H1 (cell line): ENCODE measurements at regions not wholly inside any gene's neighbourhood (a gene's known extent, or its start where the extent isn't known, plus 50 kb on each side); places are given as distances from the start of the nearest gene placed in this dataset.

ENCODE experiments used
- CTCF ChIA-PET: fragments of 300-600 bp; sonication (Branson Sonifier 250); formaldehyde crosslinking; loops from one replicate; lab custom pipeline; 2021; ENCODE audit not compliant: partially characterized antibody; lab: Charles Lee
- POLR2A ChIA-PET: fragments of 300-600 bp; sonication (Branson Sonifier 250); formaldehyde crosslinking; loops from one replicate; lab custom pipeline; 2021; ENCODE audit warnings: inconsistent platforms; ENCODE audit not compliant: partially characterized antibody; lab: Charles Lee
- DNase-seq, 2 experiments: peaks; one replicate each; pipeline versions ENCODE4 v3.0.0 to v3.0.0-alpha.2; 2010 to 2022; ENCODE audit warnings: low spot score in 2 of 2, low read depth in 1 of 2, mixed read lengths in 1 of 2
- FAIRE-seq: peaks from 2 replicates; lab custom pipeline; 2011; peaks lifted over from hg19 to GRCh38; lab: Jason Lieb, UNC
- H2AFZ ChIP-seq: 2 replicates; pipeline ENCODE4 v1.8.1; 2012; ENCODE audit warnings: low read length, inconsistent platforms
- H2AK5ac ChIP-seq: 2 replicates; pipeline ENCODE4 v1.6.1; 2013; ENCODE audit warnings: low read depth, low read length
- H2BK120ac ChIP-seq: replicated peaks from 2 replicates; pipeline ENCODE3; 2013; ENCODE audit warnings: low read depth, low read length, inconsistent platforms
- H2BK12ac ChIP-seq: 2 replicates; pipeline ENCODE4 v1.6.1; 2013; ENCODE audit warnings: low read depth, low read length
- H2BK15ac ChIP-seq: 2 replicates; pipeline ENCODE4 v1.6.1; 2013; ENCODE audit warnings: low read length
- H2BK20ac ChIP-seq: 2 replicates; pipeline ENCODE4 v1.6.1; 2013; ENCODE audit warnings: low read length
- H2BK5ac ChIP-seq: 2 replicates; pipeline ENCODE4 v1.6.1; 2013; ENCODE audit warnings: low read depth, low read length
- H3K14ac ChIP-seq: 2 replicates; pipeline ENCODE4 v1.6.1; 2013; ENCODE audit warnings: inconsistent platforms; ENCODE audit not compliant: insufficient read length
- H3K18ac ChIP-seq: 2 replicates; pipeline ENCODE4 v1.6.1; 2013; ENCODE audit warnings: low read length; ENCODE audit errors: extremely low read depth
- H3K23ac ChIP-seq: 2 replicates; pipeline ENCODE4 v1.6.1; 2013; ENCODE audit warnings: inconsistent platforms; ENCODE audit not compliant: insufficient read length
- H3K23me2 ChIP-seq: 2 replicates; pipeline ENCODE4 v1.6.1; 2013; ENCODE audit warnings: low read depth, low read length
- H3K27ac ChIP-seq: 2 replicates; pipeline ENCODE4 v1.6.1; 2011; ENCODE audit warnings: low read depth, low read length, inconsistent platforms
- H3K27me3 ChIP-seq, 4 experiments: replicated peaks in 1 of 4; 1 replicate in 1 of 4; 2 replicates in 3 of 4; pipeline versions ENCODE4 v1.6.1 to v1.8.1; 2011 to 2013; ENCODE audit warnings: low read length in 3 of 4, mild to moderate bottlenecking in 3 of 4, inconsistent platforms in 2 of 4, mixed read lengths in 2 of 4, moderate library complexity in 1 of 4; ENCODE audit not compliant: control insufficient read depth in 3 of 4, insufficient read depth in 3 of 4; ENCODE audit errors: extremely low read depth in 1 of 4
- H3K36me3 ChIP-seq, 4 experiments: 2 replicates each; pipeline versions ENCODE4 v1.6.1 to v1.8.1; 2011 to 2013; ENCODE audit warnings: mild to moderate bottlenecking in 4 of 4, low read length in 3 of 4, moderate library complexity in 2 of 4, control low read depth in 1 of 4, inconsistent platforms in 1 of 4; ENCODE audit not compliant: insufficient read depth in 4 of 4, control insufficient read depth in 2 of 4
- H3K4ac ChIP-seq: replicated peaks from 2 replicates; pipeline ENCODE3; 2013; ENCODE audit warnings: low read length, low read depth, mixed read lengths, inconsistent platforms; ENCODE audit not compliant: insufficient read length
- H3K4me1 ChIP-seq, 4 experiments: replicated peaks in 1 of 4; 1 replicate in 1 of 4; 2 replicates in 3 of 4; pipeline versions ENCODE4 v1.6.1 to v1.8.1; 2011 to 2013; ENCODE audit warnings: low read length in 3 of 4, inconsistent platforms in 2 of 4, mixed read lengths in 1 of 4; ENCODE audit not compliant: insufficient read depth in 4 of 4, control insufficient read depth in 3 of 4
- H3K4me2 ChIP-seq, 2 experiments: 2 replicates each; pipeline versions ENCODE4 v1.6.1 to v1.8.1; 2011 to 2013; ENCODE audit warnings: low read depth in 2 of 2, low read length in 2 of 2, control low read depth in 1 of 2, inconsistent platforms in 1 of 2, mild to moderate bottlenecking in 1 of 2; ENCODE audit not compliant: insufficient read depth in 1 of 2
- H3K4me3 ChIP-seq, 4 experiments: fragments of 200-600, 300-600 bp in 1 of 4; sonication (generic), shearing (Covaris generic), sonication (Bioruptor Twin) in 1 of 4; 2 replicates each; pipeline versions ENCODE4 v1.5.1 to v1.8.1; 2011 to 2016; ENCODE audit warnings: low read length in 4 of 4, low read depth in 3 of 4, control low read depth in 2 of 4, inconsistent platforms in 2 of 4, mild to moderate bottlenecking in 2 of 4, mixed read lengths in 1 of 4, moderate library complexity in 1 of 4; ENCODE audit not compliant: insufficient read depth in 2 of 4; ENCODE audit errors: extremely low read depth in 1 of 4
- H3K56ac ChIP-seq: replicated peaks from 2 replicates; pipeline ENCODE3; 2013; ENCODE audit warnings: low read depth, mild to moderate bottlenecking, mixed read lengths, low read length, inconsistent platforms; ENCODE audit not compliant: insufficient read length
- H3K79me1 ChIP-seq: 2 replicates; pipeline ENCODE4 v1.6.1; 2013; ENCODE audit warnings: low read depth, low read length, control low read depth
- H3K79me2 ChIP-seq, 2 experiments: 2 replicates each; pipeline versions ENCODE4 v1.6.1 to v1.8.1; 2012 to 2013; ENCODE audit warnings: low read length in 2 of 2, mild to moderate bottlenecking in 2 of 2, inconsistent platforms in 1 of 2; ENCODE audit not compliant: insufficient read depth in 2 of 2, control insufficient read depth in 1 of 2
- H3K9ac ChIP-seq, 4 experiments: replicated peaks in 1 of 4; 1 replicate in 1 of 4; 2 replicates in 3 of 4; pipeline versions ENCODE4 v1.6.1 to v1.8.1; 2011 to 2013; ENCODE audit warnings: low read depth in 3 of 4, low read length in 3 of 4, control low read depth in 2 of 4, mild to moderate bottlenecking in 2 of 4, moderate library complexity in 2 of 4, inconsistent platforms in 1 of 4; ENCODE audit errors: extremely low read depth in 1 of 4
- H3K9me3 ChIP-seq, 2 experiments: 2 replicates each; pipeline versions ENCODE4 v1.6.1 to v1.8.1; 2012 to 2013; ENCODE audit warnings: mild to moderate bottlenecking in 2 of 2, moderate library complexity in 2 of 2, control low read depth in 1 of 2, inconsistent platforms in 1 of 2, low read depth in 1 of 2, low read length in 1 of 2, mixed read lengths in 1 of 2; ENCODE audit not compliant: insufficient read depth in 2 of 2
- H4K20me1 ChIP-seq, 2 experiments: replicated peaks in 1 of 2; 2 replicates each; pipeline versions ENCODE3 to v1.8.1; 2011 to 2013; ENCODE audit warnings: inconsistent platforms in 2 of 2, low read length in 2 of 2, mild to moderate bottlenecking in 1 of 2; ENCODE audit not compliant: insufficient read depth in 2 of 2, control insufficient read depth in 1 of 2
- H4K5ac ChIP-seq: 2 replicates; pipeline ENCODE4 v1.6.1; 2013; ENCODE audit warnings: low read length, low read depth, mixed read lengths, inconsistent platforms; ENCODE audit not compliant: insufficient read length
- H4K8ac ChIP-seq: 2 replicates; pipeline ENCODE4 v1.8.0; 2013; ENCODE audit warnings: mild to moderate bottlenecking, moderate library complexity, low read length, inconsistent platforms; ENCODE audit not compliant: insufficient read depth; ENCODE audit errors: extremely low read depth
- H4K91ac ChIP-seq: replicated peaks from 2 replicates; pipeline ENCODE3; 2013; ENCODE audit warnings: low read length, mixed read lengths, inconsistent platforms; ENCODE audit not compliant: insufficient read length
- BCL11A ChIP-seq, 2 experiments: IDR thresholded peaks; one replicate each; pipeline ENCODE4 v1.6.1; 2011; ENCODE audit warnings: low read depth in 2 of 2, low read length in 2 of 2, mild to moderate bottlenecking in 2 of 2
- BRCA1 ChIP-seq: IDR thresholded peaks from 2 replicates; pipeline ENCODE4 v1.6.1; 2012; ENCODE audit warnings: low read depth, low read length, improper control_type of control experiment
- GTF2F1 ChIP-seq: IDR thresholded peaks from 2 replicates; pipeline ENCODE4 v1.6.1; 2012; ENCODE audit warnings: low read depth, low read length, improper control_type of control experiment, borderline replicate concordance
- HDAC2 ChIP-seq, 2 experiments: fragments of 300-600 bp in 1 of 2; sonication (generic) in 1 of 2; IDR thresholded peaks; 2 replicates each; pipeline ENCODE4 v1.6.1; 2011 to 2012; ENCODE audit warnings: low read depth in 2 of 2, low read length in 2 of 2, mild to moderate bottlenecking in 2 of 2, moderate library complexity in 2 of 2, borderline replicate concordance in 1 of 2, inconsistent platforms in 1 of 2
- JUND ChIP-seq: IDR thresholded peaks from 2 replicates; pipeline ENCODE4 v1.6.1; 2011; ENCODE audit warnings: mild to moderate bottlenecking, improper control_type of control experiment, low read length
- POU5F1 ChIP-seq: IDR thresholded peaks from 2 replicates; pipeline ENCODE4 v1.6.1; 2011; ENCODE audit warnings: low read depth, mild to moderate bottlenecking, low read length, moderate library complexity
- RNF2 ChIP-seq: fragments of 200-900, 300-1000 bp; sonication (generic); IDR thresholded peaks from 2 replicates; pipeline ENCODE4 v1.7.1; 2016; ENCODE audit warnings: borderline replicate concordance, low read depth, mild to moderate bottlenecking, antibody characterized with exemption, low read length; ENCODE audit not compliant: poor library complexity, severe bottlenecking; ENCODE audit errors: missing control alignments
- SIRT6 ChIP-seq: IDR thresholded peaks from one replicate; pipeline ENCODE4 v1.7.1; 2012; ENCODE audit warnings: low read length, inconsistent platforms
- SIX5 ChIP-seq: IDR thresholded peaks from 2 replicates; pipeline ENCODE4 v1.6.1; 2011; ENCODE audit warnings: mild to moderate bottlenecking, low read depth, low read length
- SP1 ChIP-seq: IDR thresholded peaks from 2 replicates; pipeline ENCODE4 v1.6.1; 2011; ENCODE audit warnings: low read depth, low read length
- TAF1 ChIP-seq: IDR thresholded peaks from 2 replicates; pipeline ENCODE4 v1.6.1; 2011; ENCODE audit warnings: mild to moderate bottlenecking, low read depth, low read length
- YY1 ChIP-seq: IDR thresholded peaks from 2 replicates; pipeline ENCODE4 v1.6.1; 2011; ENCODE audit warnings: low read depth, mild to moderate bottlenecking, low read length
- WGBS, 2 experiments: shearing (Covaris generic) in 1 of 2; methylation state at CpG; one replicate each; pipeline versions ENCODE4 v1.1.6 to v1.1.7; 2013 to 2015; ENCODE audit warnings: low lambda C conversion rate in 2 of 2, mixed read lengths in 2 of 2, inconsistent platforms in 1 of 2, low coverage in 1 of 2, missing lambda C conversion rate in 1 of 2; ENCODE audit not compliant: insufficient replicate concordance in 2 of 2, insufficient coverage in 1 of 2, insufficient read length in 1 of 2; ENCODE audit errors: extremely low coverage in 1 of 2, missing lambda C conversion rate in 1 of 2; 5-methylcytosine and 5-hydroxymethylcytosine counted together

- H2BK15ac ChIP-seq = no peak overlapping the region
- no peak overlapping the region for H2AFZ ChIP-seq
- H3K36me3 ChIP-seq = no peaks in the 10 kb centered on the region
- no peak overlapping the region for H3K18ac ChIP-seq
- H3K56ac ChIP-seq = no peak overlapping the region
- H3K79me2 ChIP-seq = no peaks in the 10 kb centered on the region
- no peak overlapping the region for H3K9ac ChIP-seq
- no peaks in the 10 kb centered on the region for H3K27me3 ChIP-seq
- H3K9me3 ChIP-seq = no peaks in the 10 kb centered on the region
- no peak overlapping the region for H2AK5ac ChIP-seq
- no peak overlapping the region for H2BK12ac ChIP-seq
- DNase-seq = no peak
- no peak overlapping the region for H3K4me2 ChIP-seq
- no peak overlapping the region for H2BK5ac ChIP-seq
- no peak overlapping the region for H4K91ac ChIP-seq
- POLR2A ChIA-PET = no interaction called here
- no peak for FAIRE-seq
- no peaks in the 10 kb centered on the region for H3K4me1 ChIP-seq
- no peak overlapping the region for H3K4ac ChIP-seq
- CTCF ChIA-PET = no interaction called here
- WGBS, 2 experiments = 88% methylated on average over 1 of the region's 1 CpG; no CpG with 5 or more reads in 1 of the 2 experiments
- no peak overlapping the region for H2BK20ac ChIP-seq
- H3K27ac ChIP-seq = no peak overlapping the region
- no peaks in the 10 kb centered on the region for H3K79me1 ChIP-seq
- no peak for TF ChIP-seq YY1
- TF ChIP-seq TAF1 = no peak
- TF ChIP-seq HDAC2 (IDR thresholded peaks at IDR 0.05; ENCODE audit: borderline replicate concordance in 1 of 2, low read depth in 2 of 2, low read length in 2 of 2) = no peak
- TF ChIP-seq SIRT6 = no peak
- TF ChIP-seq BCL11A (IDR thresholded peaks at IDR 0.05; ENCODE audit: low read depth in 2 of 2, low read length in 2 of 2) = no peak
- no peak for TF ChIP-seq POU5F1
- TF ChIP-seq SIX5 = no peak
- TF ChIP-seq SP1 = no peak
- TF ChIP-seq RNF2 = no peak
- TF ChIP-seq BRCA1 = no peak
- no peak for TF ChIP-seq JUND
- TF ChIP-seq GTF2F1 = no peak
- TF ChIP-seq, all 59 proteins: peak for 0
- Histone ChIP-seq H4K5ac (no peak overlapping the region), H4K20me1 (no peaks in the 10 kb centered on the region), H3K14ac (no peak overlapping the region), H3K23me2 (no peaks in the 10 kb centered on the region), H2BK120ac (no peak overlapping the region), H3K4me3 (no peak overlapping the region), H4K8ac (no peak overlapping the region), H3K23ac (no peak overlapping the region)
Observed at GRCh38 chr12:87231818-87232217, 797.4 kb downstream of the C12orf50 start.
